ENCODE measurements at regions not wholly inside any gene's neighbourhood (a gene's known extent, or its start where the extent isn't known, plus 50 kb on each side); places are given as distances from the start of the nearest gene placed in this dataset.

DNA sequence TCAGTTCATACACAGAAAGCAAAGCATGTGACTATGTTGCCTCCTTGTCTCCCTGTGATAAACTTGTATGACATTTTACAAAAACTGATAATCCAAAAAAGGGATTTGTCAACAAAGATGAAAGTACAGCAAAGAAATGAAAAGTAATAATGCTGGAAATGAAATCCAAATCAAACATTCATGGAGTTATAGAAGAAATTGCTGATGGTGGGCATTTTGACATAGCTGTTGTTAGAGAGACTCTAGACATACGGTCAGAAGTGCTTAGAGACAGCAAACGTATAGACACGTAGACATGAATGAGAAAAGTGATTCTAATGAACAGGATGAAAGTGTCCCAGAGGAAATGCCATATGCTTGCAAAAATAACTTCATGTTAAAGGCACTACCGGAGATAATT, 186.9 kb upstream of the RGMB start:
- no peak for DNase-seq

DNA sequence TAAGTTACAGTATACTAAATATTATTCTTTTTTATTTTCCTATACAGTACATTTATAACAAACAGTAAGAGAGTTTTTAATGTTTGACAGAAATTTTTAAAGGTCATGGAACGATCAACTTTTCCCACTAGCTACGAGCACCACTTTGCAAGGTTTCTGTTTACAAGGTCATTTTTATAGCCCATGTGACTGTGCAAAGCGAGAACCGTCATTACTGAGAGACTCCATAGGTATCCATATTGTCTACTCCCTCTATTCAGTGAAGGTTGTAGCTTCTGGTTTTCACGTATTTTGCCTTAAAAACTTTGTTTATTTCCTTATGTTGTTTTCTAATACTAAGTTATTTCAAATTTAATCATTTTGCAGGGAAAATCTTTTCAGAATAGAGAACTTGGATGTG, 186.3 kb upstream of the RGMB start:
- no peak for DNase-seq

DNA sequence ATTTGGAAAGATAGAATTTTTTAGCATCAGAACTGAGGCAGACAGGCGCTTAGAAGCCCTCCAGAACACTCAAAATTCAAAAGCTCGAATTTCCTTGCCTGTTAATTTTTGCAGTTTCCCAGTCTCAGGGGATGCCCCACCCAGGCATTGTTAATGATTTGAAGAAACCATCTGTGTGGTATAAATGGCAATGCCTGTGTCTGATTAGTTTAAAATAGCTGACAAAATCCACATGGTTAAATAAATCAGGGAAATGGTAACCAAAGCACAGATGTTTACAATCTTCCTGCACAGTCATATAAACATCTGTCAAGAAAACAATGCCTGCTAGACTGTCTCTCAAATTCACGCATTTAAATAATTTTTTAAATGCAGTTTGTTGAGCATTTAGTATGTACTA, 185.2 kb upstream of the RGMB start:
- no peak for DNase-seq

DNA sequence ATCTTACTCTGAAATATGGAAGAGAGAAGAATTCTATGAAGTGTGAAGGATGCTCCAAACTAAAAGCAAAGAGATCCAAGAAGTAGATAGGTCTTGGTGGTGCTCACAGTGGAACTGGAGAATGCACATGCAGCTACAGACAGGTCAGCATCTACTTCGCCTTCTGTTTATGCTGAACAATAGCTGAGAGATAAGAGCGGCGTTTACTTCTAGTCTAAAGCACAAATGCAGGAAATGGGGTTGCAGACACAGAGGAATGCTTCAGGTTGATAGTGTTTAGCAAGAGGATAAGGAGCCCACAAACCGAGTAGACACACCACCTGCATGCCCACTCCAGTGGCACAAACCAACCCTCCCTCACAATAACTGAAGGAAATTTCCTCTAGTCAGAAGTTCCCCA, 180.0 kb upstream of the RGMB start:
- no peak for DNase-seq

DNA sequence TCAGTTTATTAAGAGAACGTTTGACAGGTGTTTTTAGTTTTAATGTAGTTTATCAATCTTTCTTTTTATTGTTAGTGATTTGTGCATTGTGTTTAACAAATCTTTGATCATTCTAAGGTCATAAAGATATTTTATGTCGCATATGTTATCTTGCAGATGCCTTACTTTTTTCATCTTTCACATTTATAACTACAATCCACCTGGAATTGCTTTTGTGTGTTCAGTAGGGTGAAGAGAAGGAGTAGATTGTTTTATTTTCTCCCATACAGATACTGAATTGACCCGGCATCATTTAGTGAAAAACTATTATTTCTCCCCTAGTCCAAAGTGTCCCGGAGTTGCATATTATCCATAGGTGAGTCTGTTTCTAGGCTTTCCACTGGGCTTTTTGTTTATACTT, 179.4 kb upstream of the RGMB start:
- no peak for DNase-seq

DNA sequence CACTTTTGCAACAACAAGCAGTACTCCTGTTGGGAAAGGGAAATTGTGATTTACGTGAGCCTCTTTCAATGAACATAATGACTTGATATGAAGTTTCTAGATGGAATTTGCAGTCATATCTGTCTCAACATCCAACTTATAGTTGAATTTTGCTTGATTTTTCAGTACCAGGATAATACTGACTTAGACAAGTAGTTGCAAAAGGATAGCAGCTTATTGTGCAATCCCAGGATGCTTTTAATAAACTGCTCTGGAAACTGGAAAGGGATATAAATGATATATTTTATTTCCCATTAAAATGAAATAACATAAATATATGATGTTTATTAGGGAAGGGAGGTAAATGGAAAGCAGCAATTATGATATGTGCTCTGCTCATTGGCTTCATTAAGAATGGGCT, 174.4 kb upstream of the RGMB start:
- no peak for DNase-seq

DNA sequence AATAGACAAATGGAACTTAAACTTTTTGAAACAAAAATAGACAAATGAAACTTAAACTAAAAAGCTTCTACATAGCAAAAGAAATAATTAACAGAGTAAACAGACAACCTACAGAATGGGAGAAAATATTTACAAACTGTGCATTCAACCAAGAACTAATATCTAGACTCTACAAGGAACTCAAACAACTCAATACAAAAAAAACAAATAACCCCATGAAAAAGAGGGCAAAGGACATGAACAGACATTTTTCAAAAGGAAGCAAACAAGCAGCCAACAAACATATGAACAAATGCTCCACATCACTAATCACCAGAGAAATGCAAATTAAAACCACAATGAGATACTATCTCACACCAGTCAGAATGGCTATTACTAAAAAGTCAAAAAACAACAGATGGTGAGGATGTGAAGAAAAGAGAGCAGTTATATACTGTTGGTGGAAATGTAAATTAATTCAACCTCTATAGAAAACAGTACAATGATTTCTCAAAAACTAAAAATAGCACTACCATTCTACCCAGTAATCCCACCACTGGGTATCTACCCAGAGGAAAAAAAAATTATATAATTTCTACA, 170.8 kb upstream of the RGMB start:
- no peak for DNase-seq

DNA sequence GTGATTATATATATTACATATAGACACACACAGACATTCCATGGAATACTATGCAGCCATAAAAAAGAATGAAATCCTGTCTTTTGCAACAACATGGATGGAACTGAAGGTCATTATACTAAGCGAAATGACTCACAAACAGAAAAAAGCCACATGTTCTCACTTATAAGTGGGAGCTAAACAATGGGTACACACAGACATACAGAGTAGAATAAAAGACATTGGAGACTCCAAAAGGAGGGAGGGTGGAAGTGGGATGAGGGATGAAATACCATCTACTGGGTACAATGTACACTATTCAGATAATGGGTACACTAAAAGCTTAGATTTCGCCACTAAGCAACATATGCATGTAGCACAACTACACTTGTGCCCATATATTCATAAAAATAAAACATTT, 170.0 kb upstream of the RGMB start:
- DNase-seq, result no peak

DNA sequence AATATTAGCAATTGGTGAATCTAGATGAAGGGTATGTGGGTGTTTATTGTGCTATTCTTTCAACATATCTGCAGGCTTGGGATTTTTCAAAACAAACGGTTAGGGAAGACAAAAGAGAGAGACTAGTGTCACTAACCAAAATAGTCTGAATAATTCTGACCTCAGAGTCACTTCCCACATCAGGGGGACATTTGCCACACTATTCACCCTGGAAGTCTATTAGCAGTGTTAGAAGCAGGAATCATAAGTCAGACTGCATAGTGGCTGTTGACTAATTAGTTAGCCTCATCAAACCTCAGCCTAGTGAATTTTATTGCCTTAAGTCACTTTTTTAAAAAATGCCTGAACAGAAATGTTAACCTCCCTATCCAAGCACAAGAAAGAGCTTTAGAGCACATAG, 169.2 kb upstream of the RGMB start:
- DNase-seq, result no peak

DNA sequence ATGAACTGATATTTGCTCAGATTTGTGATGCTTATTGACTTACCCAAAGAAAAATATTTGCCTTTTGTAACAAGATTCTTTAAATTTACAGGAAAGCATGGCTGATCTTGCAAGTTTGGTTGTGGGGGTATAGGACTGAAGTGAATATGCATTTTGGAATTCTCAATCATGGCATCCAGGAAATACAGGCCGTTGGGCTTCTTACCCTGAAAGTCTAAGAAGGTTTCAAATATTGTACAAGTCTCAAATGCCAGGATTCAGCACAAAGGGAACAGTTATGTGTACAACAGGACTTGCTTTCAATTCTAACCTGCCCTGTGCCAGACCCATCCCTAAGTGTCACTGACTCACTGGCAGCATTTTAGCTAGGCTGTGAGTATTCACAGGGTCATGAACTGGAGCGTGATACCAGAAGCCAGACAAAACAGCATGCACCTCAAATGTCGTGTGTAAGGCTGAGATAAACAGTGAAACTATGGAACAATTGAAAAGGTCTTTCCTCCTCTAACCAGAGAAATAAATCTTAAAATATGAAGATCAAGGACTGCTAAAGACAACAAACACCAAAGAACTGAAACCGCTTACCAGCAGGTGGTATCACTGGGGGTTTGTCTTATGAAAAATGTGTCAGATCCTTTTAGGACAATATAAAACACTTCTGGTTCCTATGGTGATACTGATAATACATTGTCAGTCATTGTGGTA, 168.6 kb upstream of the RGMB start:
- peak; percentile 11 for DNase-seq

DNA sequence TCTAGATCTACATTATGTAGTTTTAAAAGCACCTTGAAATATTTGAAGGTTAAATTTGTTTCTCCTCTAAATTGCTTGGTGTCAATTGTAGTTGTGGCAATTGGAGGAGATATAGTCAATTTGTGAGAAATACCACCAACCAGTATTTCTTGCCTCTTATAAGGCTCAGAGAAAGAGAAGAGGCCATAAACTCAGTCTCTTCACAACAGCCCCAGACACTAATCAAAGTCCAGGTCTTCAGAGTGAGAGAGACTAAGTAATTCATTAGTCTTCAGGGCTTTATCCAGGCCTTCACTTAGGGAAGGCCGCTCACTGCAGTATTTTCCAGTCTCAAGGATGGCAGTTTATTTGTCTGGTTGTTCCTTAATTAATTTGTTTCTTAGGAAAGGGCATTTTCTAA, 168.0 kb upstream of the RGMB start:
- no peak for DNase-seq

DNA sequence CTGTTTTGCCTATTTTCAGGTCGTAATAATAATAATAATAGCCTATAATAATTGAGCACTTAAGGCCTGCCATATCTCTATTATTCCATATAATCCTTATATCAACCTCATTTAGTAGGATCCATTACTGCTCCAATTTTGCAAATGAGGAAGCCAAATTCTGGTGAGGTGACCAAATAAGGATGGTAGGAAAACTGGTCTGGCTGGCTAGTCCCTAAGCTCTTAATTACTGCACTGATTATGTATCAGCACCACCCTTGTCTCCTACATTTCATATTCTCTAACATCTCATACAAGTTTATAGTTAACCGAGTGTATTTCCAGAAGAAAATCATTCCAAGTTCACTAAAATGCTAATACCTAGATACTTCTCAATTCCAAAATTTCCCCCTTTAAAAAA, 166.5 kb upstream of the RGMB start:
- no peak for DNase-seq

DNA sequence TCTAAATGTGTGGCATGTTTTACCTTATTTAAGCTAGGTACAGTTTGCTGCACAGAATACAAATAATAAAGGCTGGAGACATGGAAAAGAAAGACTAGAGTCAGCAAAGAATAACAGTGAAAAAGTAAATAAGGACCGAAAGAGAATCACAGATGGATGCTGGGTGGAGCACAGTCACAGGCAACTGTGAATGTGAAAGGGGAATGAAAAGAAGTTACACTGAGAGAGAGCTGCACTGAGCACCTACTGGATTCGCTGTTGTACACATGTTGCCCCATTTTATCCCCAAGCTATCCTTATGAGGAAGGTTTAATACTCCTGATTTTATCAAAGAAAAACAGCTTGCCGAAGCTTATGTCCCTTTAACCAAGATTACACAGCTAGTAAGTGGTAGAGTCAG, 165.4 kb upstream of the RGMB start:
- no peak for DNase-seq

DNA sequence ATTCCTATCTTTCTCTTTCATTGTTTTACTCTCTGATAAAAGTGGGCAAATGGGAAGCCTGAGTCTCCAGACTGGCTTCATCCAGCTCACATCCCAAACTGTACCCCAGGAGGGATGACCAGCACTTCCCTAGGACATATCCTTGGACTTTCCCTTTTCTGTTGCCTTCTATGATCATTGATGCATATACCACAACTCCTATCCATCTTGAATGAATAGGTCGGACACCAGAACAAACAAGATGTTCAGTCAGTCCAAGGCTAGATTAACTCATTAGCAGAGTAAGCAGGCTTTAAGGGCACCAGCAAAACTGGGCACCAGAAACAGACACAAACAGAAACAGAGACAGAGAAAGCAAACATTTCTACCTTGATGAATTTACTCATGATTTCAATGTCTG, 159.1 kb upstream of the RGMB start:
- DNase-seq, result no peak

DNA sequence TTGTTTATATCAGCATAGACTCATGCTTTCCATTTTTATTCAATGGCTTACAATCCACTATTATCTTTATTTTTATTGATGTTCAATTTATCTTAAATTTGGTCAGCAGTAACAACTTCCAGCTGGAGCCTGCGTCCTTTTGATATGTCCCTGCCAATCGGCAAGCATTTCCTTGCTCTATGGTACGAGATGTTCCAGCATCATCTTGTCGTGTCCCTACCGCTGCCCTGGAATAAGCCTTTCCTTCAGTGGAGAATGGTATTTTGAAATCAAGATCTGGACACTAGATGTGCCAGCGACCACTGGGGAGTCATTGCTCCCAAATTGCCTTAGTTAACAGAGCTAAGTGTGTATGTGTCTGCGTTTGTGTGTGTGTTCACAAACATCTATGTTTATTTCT, 151.6 kb upstream of the RGMB start:
- no peak for DNase-seq

DNA sequence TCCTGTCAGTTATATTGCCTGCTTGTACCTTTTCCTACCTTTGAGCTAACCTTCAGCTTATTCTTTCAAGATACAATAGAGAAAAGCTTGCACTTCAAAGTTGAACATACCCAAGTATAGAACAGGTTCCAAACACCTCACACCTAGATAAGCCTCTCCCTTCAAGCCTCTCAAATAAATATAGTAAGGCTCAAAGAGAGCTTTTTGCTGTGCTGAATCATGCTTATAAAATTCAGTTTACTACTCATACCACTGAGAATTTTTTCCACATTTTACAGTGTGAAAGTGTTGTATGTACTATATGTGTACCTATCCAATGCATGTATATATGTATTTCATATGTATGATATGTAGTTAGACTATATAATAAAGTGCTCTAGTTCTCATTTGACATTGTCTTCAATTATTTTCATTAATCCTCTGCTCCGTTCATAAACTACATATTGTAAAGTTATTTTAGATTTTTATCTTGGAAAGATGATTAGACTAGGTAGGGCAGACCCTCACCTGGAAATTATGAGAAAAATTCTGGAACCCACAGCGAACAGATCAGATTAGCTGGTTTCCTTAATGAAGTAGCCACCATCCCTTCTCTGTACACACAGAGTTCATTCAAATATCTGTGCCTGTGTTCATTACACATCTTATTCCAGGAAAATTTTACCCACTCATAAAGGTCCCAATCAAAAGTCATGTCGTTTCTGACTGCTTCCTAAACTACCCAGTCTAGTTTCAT, 149.2 kb upstream of the RGMB start:
- DNase-seq, result no peak

DNA sequence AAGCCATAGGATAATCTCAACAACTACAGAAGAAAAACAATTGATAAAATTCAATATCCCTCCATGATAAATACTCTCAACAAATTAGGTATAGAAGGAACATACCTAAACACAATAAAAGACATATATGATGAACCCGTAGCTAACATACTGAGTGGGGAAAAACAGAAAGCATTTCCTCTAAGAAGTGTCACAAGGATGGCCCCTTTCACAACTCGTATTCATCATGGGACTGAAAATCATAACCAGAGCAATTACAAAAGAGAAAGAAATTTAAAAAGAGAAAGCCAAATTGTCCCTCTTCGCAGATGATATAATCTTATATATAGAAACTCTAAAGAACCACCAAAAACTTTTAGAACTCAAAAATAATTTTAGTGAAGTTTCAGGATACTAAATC, 146.3 kb upstream of the RGMB start:
- no peak for DNase-seq

DNA sequence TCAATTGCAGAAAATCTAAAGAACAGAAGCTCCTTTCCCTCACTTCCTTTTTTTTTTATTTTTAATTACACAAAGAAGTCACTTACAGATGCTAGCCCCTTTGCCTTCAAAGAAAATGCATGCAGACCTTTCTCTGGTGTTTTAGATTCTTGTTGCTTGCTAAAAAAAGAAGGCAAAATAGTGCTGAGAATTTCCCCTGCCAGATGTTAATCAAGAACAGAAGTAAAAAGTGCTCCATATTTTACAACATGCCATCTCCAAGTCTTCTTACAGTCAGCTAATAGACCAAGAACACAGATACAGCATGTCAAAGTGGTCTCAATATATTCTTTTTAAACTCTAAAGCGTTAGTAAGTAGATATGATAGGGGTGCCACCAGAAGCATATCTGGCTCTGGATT, 142.8 kb upstream of the RGMB start:
- no peak for DNase-seq

DNA sequence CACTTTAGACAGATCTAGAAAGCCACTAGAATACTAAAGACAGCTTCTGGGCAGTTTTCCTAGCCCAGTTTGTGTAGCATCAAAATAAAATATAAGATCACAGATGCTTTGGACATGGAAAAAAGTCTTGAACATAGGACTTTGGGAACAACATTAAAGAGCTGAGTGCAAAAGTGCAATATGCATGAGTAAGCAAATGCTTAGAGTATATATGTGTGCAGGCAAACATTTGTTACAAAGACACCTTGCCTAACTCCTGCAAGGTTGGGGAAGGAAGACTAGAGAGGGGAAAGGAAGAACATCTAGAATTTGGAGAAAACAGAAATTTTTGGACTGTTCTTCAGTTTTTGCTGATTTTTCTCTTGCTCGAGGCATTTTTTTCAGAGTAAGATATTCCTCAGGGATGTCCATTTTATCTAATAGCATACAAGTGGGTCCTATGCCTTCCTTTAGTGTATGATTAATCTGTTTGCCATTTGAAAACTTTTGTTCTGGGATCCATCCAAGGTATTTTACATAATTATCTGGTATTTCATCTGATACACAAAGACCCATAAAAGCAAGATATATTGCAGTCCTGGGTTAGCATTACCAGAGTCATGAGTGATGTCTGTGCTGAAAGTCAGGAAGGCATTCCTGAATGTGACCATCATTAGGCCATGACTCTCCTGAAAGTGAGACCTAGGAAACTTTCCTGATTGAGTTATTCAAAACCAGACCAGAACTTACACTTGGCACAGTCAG, 142.0 kb upstream of the RGMB start:
- no peak for DNase-seq

DNA sequence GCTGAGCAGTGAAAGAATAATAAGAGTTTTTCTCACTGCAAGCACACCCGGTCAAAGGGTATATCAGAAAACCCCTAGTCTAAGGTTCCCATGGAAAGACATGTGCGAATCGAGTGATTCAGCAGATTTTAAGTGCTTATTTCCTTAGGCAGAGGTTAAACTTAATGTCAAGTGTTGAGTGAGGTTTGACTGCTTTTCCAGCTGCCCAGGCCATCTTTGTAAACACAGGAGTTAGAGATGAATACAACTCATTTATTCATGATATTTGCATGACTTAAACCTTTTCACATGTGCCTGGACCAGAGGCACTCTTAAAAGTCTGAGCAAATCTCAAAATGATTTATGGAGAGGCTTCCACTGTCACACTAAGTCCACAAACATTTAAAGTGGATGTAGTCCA, 137.8 kb upstream of the RGMB start:
- DNase-seq, result no peak

DNA sequence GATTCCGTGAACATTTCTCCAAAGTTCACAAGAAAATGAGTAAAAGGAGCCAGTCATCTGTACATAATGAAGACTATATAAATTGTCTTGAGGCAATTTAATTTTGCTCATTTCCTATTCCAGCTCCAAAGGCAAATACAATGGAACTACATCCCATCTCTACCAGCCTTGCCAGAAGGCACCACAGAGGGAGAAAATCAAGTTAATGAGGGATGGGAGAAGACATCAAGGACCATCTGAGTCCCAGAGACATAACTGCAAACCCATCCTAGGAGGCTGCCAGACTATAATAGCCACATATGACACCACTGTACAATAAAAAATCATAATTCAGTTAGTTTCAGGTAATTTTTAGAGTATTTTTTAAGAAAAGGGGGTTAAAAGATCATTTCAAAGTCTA, 136.3 kb upstream of the RGMB start:
- no peak for DNase-seq

DNA sequence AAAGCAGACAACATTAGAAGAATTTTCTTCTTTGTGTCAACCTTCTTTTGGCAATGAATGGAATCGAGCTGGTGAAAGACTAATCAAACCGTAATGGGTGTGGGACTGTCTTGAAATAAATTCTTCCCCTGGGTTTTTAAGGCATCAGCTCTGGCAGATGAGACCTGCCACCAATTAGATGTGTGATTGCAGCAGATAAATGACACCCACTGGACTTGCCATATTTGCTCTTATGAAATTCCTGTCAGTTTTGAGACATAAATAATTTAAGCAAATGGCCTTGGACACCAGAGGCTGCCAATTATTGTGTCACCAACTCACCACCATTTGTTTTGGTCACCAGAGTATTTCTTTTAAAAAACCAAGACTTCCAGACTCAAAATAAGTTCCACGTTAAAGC, 135.9 kb upstream of the RGMB start:
- DNase-seq, result no peak

DNA sequence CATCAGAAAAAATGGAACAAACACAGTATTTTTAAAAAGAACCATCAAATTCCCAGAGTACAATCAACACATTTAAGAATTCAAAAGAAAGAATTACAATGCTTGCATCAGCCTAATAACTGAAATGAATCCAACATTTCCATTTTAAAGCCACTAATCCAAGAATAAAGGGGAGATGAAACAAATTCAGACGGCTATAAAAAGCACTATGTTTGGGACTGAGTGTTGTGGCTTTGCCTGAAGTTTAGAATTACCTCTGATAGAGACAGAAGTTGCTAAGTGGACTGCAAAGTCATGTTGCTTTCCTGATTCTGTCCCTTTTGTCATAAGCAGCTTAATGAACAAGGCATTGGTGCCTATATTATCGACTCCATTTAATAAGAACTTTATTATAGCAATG, 135.4 kb upstream of the RGMB start:
- DNase-seq, result no peak

DNA sequence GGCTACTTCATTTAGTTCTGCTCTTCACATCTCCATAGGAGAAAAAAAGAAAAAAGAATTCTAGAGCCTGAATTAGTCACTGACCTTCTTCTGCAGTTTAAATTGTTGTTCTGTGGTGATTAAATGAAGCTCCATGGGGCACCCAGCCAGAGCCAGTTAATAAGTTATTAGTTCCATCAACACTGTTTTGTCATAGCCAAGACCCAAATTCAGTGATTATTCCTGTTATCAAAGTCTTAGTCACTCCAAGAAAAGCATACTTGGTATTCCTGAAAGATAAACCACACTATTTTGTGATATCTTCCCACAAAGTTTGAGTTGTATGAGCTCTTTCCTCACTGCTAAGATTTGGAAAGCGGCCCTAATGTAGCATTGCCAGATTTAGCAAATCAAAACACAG, 134.8 kb upstream of the RGMB start:
- DNase-seq, result no peak

All from NCI-H1092 treated with DMSO at 0.1 percent for 48 hours (cell line).